ENCODE measurements at regions not wholly inside any gene's neighbourhood (a gene's known extent, or its start where the extent isn't known, plus 50 kb on each side); places are given as distances from the start of the nearest gene placed in this dataset.

DNA sequence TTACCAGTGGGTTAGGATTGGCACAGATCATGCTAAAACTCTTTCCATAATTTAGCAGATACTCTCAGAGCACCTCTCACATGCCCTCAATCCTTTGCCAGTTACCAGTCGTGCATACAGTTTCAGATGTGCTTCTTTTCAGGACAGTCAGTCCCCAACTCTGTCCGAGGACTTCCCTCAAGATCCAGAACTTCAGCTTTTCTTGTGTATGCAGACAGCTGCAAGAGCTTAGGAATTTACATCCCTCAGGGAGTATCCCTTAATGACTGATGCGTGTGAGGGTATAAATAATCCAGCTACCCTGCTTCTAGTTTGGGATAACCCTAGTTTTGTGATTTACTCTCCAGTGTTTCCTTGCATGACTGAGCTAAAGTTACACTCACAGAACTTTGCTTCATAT, 393.0 kb upstream of the PLXNA2 start:
- ChIA-PET CTCF (interaction anchor here (0.6 kb wide), 2 partner anchors 567 to 1179 kb away, joined by 3 read pairs; no protein-coding TSS in a partner anchor), POLR2A (no interaction called here)
- no peak for ATAC-seq
- Histone ChIP-seq H3K4me3 (ENCODE audit: low read depth in 2 of 2, low read length in 2 of 2) (no peak overlapping the region), H3K9me3 (ENCODE audit: control insufficient read depth, insufficient read depth, low read depth, low read length) (no peaks in the 10 kb centered on the region), H3K4me1 (ENCODE audit: control insufficient read depth, insufficient read depth, low read length) (no peaks in the 10 kb centered on the region), H3K36me3 (ENCODE audit: control insufficient read depth, insufficient read depth, low read length) (no peaks in the 10 kb centered on the region), H3K27me3 (ENCODE audit: control insufficient read depth, insufficient read depth, low read length) (no peaks in the 10 kb centered on the region), H3K27ac (ENCODE audit: low read length) (no peak overlapping the region)
- in situ Hi-C loops (cut with HindIII; ENCODE audit: low pct_unique_long_range_greater_than_20kb, low sequenced_read_pairs) (no loop called here), intact Hi-C loops (cut with micrococcal nuclease; ENCODE audit: unreplicated experiment) (no loop called here)
- TF ChIP-seq CTCF (IDR thresholded peaks at IDR 0.05), result no peak
- no peak for TF ChIP-seq TCF7L2 (IDR thresholded peaks at IDR 0.05; ENCODE audit: low read depth, low read length)
- TF ChIP-seq, protein P1, sequence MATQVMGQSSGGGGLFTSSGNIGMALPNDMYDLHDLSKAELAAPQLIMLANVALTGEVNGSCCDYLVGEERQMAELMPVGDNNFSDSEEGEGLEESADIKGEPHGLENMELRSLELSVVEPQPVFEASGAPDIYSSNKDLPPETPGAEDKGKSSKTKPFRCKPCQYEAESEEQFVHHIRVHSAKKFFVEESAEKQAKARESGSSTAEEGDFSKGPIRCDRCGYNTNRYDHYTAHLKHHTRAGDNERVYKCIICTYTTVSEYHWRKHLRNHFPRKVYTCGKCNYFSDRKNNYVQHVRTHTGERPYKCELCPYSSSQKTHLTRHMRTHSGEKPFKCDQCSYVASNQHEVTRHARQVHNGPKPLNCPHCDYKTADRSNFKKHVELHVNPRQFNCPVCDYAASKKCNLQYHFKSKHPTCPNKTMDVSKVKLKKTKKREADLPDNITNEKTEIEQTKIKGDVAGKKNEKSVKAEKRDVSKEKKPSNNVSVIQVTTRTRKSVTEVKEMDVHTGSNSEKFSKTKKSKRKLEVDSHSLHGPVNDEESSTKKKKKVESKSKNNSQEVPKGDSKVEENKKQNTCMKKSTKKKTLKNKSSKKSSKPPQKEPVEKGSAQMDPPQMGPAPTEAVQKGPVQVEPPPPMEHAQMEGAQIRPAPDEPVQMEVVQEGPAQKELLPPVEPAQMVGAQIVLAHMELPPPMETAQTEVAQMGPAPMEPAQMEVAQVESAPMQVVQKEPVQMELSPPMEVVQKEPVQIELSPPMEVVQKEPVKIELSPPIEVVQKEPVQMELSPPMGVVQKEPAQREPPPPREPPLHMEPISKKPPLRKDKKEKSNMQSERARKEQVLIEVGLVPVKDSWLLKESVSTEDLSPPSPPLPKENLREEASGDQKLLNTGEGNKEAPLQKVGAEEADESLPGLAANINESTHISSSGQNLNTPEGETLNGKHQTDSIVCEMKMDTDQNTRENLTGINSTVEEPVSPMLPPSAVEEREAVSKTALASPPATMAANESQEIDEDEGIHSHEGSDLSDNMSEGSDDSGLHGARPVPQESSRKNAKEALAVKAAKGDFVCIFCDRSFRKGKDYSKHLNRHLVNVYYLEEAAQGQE (IDR thresholded peaks at IDR 0.05; ENCODE audit: insufficient read depth in 1 of 2, low read depth in 2 of 2, low read length in 1 of 2), result no peak
- no peak for TF ChIP-seq SIN3A (IDR thresholded peaks at IDR 0.05; ENCODE audit: borderline replicate concordance, insufficient read depth, low read depth, low read length)
- TF ChIP-seq POLR2AphosphoS5 (IDR thresholded peaks at IDR 0.05; ENCODE audit: low read depth, low read length), result no peak
- no peak for DNase-seq (ENCODE audit: low read depth, low spot score)
- no TSS peak for BruUV-seq (replicated peaks)

DNA sequence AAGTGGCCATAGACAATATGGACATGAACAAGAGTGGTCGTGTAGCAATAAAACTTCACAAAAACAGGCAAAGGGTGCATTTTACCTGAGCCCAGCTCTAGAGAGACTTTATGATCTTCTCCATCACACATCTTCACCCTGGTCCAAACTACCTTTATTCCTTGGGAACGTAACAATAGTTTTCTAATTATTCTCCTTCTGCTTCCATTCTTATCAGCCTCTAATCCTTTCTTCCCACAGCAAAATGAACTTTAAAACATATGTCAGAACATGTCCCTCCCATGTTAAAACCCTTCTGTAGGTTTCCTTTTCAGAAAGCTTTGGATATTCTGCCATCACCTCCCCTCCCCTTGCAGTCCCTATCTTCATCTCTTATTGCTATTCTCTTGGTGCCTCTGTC, 395.2 kb upstream of the PLXNA2 start:
- Histone ChIP-seq H3K36me3 (ENCODE audit: control insufficient read depth, insufficient read depth, low read length) (no peaks in the 10 kb centered on the region), H3K9me3 (ENCODE audit: control insufficient read depth, insufficient read depth, low read depth, low read length) (no peaks in the 10 kb centered on the region), H3K27me3 (ENCODE audit: control insufficient read depth, insufficient read depth, low read length) (no peaks in the 10 kb centered on the region), H3K27ac (ENCODE audit: low read length) (no peak overlapping the region), H3K4me1 (ENCODE audit: control insufficient read depth, insufficient read depth, low read length) (no peaks in the 10 kb centered on the region), H3K4me3 (ENCODE audit: low read depth in 2 of 2, low read length in 2 of 2) (no peak overlapping the region)
- no peak for ATAC-seq
- CTCF ChIA-PET, result no interaction called here
- TF ChIP-seq POLR2AphosphoS5 (IDR thresholded peaks at IDR 0.05; ENCODE audit: low read depth, low read length) (no peak), CTCF (IDR thresholded peaks at IDR 0.05) (no peak)
- TF ChIP-seq, protein P1 (IDR thresholded peaks at IDR 0.05; ENCODE audit: insufficient read depth in 1 of 2, low read depth in 2 of 2, low read length in 1 of 2), result no peak
- in situ Hi-C loops (cut with HindIII; ENCODE audit: low pct_unique_long_range_greater_than_20kb, low sequenced_read_pairs) (no loop called here), intact Hi-C loops (cut with micrococcal nuclease; ENCODE audit: unreplicated experiment) (no loop called here)
- POLR2A ChIA-PET, result no interaction called here
- BruUV-seq (replicated peaks), result no TSS peak
- no peak for DNase-seq (ENCODE audit: low read depth, low spot score)
